Retina (tissue), 1 donor: ENCODE measurements at regions not wholly inside any gene's neighbourhood (a gene's known extent, or its start where the extent isn't known, plus 50 kb on each side); places are given as distances from the start of the nearest gene placed in this dataset.

Experiments used
- DNase-seq: peaks from one replicate; pipeline ENCODE4 v3.0.0-alpha.2; 2016

DNA sequence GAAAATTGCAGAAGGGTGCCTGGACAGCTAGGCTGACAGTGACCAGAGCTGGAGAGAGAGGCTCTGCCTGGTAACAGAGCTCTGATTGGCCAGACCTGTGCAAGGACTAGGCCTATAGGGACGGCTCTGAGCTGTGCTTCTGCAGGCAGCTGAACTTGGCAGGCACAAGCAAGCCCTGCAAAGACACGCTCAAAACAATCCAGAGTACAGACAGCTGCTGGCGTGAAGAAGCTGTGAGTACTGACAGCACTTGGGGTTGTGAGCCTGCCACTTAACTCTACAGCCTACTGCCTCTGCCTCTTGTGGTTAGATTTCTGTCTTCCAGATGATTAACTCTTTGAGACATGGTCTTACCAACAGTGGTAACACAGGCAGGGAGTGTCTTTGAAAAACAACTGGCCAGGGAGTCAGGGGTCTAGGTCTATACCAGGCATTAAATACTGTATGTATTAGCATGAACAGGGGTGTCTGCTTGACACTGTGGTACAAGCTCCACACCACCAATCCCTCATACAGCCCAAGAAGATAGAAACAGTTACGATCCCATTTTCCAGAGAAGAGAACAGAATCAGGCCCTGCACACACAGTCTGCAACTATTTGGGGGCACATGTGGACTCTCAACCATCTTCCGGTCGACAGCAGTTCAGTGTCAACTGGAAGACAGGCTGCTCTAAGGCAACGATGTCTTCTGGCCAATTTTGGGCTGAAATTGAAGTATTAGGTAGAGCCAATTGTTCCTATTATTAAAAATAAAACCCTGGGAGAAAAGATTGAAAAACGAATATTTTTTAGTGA, 568.4 kb downstream of the TNS1 start:
- peak; percentile 82 for DNase-seq

DNA sequence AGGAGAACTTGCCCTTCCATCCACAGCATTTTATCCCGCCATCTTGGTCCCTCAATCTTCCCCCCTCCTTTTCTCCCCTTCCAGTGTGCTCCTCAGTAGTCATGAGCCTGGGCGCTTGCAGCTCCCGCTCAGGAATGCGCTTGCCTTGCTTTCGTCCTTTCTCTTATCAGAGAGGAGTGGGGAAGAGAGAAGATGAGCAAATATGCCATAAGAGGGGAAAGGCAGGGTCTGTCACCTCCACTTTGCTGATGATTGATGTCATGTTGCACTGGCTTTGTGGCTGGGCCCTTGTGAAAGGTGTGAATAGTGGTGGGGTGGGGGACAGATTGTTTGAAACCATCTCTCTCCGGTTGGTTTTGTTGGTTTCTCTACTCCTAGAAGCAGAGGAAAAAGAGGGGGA, 569.3 kb downstream of the TNS1 start:
- DNase-seq, result peak; percentile 34

DNA sequence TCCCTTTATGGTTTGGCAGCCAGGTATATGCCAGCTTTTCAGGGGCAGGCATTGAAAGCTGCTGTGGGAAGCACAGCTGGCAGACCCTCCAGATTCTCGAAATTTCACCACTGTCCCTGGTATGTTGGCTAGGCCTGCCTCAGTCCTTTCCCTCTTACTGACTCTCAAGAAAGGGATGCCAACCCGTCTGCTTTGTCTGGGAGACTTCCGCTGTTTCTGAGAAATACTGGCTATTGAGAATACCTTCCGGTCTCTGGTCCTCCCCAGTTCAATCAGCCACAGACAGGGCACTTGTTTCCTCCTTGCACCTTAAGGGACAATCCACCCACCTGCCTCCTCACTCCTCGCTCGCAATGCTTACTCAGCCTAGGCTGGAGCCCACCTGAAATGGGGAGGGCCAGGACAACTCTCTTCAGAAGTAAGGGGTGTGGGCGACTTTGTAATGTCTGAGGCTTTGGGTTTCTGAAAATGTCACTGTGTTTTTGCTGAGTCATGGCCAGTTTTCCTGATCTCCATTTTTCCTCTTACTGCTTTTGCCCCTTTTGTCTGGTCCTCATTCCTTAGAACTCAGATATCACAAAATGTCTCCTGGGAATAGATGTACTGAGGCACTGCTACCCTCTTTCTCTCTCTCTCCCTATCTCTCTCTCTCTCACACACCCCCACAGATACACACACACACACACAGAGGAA, 571.1 kb downstream of the TNS1 start:
- no peak for DNase-seq

DNA sequence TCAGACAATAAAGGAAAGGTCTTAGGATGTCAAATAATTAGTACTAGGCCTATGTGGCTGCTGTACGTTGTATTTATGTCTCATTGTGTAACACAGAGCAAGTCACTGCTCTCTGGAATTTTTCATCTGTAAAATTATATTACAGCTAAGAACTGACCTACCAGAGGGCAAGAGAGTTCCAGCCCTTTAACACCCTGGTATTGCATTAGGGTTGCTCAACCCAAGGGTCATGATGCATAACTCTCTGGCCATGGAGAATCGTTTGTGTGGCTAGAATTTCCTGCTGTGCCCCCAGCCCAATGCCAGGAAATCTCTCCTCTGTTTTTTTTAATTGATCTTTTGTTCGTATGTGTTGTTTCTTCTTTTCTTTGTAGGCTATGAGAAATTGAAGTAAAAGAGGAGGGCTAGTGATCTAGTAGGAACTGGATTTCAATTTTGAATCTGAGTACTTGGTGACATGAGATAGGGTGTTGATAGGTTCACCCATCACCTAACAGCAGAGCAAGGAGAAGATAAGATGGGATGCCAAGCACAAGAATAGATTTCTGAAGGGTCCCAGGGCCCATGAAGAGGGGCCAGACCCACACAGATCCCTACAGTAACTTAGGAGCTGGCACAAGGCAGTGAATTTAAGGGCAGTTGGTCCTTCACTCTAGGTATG, 571.2 kb upstream of the TNP1 start:
- DNase-seq, result no peak

DNA sequence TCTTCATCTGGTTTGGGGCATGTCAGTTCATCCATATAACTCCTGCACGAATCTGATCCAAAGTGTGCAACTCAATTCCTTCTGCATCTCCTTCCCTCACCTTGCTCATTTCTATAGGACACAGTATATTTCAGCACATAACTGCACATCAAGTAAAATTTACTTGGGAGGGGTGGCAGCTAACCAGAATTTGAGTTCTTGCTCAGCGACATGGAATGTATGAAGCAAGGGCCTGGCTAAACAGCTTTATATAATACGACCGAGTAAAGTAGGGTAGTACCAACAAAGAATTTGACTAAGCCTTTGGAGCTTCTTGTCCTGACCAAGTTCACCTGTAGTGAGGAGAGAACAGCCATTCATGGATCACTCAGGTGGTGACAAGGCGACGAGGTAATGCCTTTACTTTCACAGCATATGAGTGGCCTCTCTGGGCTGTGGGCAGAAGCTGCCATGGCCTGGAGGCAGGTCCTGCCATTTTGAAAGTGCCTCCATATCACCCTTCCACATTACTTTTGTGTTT, 570.2 kb upstream of the TNP1 start:
- no peak for DNase-seq

DNA sequence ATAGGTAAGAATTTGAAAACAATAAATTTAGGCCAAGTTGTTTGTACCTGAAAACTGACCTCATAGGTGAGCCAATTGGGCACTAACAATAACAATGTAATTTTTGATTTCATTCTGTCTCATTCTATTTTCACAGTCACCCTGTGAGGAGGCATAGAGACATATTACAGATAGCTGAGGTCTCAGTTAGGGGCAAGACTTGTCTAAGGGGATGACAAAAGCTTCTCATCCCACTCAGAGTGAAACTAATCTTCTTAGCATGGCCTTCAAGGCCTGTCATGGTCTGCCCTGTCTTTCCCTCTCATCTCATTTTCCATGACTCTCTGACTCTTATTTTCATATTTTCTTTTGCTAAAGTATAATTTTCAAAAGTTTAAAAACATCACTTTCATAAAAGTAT, 562.0 kb upstream of the TNP1 start:
- DNase-seq, result no peak

DNA sequence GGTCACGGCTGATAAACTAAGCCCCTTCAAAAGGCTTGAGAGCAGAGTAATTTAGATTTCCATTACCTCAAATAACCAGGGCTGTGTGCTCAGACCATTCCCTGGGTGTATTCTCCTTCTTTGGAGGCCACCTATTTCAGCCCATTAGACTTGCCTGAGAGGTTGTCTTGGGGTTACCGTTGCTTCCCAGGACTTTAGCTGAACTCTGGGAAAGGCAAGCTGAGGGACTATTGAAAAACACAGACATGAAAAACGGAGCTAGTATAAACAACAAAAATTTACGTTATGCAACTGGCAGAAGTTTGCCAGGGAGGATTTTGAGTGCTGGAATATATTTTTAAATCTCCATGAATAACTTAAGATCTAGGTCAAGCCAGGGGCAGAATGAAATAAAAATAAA, 561.0 kb upstream of the TNP1 start:
- DNase-seq, result no peak

DNA sequence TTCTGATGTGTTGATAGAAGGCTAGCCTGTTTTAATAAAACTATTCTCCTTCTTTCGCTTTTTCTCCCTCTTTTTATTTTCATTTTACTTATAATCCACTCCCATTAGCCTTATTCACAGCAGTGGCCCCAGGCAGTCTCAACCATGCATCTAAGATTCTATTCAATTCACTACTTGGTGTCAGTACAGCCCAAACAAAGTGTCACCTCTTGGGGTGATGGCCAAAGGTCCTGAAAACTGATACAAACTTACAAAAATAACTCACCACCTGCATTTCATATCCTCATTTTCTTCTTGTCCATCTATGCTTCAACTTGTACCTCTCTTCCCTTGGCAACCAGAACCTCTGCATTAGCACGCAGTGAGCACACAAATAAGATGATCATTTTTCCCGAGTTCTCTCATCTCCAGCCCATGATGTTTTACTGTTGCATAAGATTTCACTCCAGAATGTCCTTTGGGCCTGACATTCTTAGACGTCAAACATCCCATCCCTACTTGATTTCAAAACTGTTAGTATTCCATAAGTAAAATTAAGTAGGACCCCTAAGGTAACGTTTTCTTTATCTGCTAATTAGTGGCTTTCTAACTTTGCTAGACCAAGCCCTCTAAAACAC, 559.3 kb upstream of the TNP1 start:
- DNase-seq, result no peak

DNA sequence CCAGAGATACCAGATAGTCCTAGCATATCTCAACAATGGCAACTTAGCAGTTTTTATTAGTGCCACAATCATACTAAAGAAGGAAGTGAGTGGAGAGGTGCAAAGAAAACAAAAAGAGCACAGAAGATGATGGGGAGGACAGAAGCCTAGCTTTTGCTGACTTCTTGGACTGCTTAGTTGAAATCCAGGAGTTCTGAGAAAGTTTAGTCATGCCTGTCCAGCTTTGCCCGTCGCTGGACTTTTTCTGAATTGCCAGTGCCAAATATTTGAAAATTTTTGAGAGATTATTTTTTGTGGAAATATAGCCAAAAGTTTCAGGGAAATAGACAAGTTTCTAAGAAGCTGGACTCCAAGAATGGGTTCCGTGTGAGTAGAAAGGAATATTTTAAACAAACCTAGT, 558.7 kb upstream of the TNP1 start:
- no peak for DNase-seq

DNA sequence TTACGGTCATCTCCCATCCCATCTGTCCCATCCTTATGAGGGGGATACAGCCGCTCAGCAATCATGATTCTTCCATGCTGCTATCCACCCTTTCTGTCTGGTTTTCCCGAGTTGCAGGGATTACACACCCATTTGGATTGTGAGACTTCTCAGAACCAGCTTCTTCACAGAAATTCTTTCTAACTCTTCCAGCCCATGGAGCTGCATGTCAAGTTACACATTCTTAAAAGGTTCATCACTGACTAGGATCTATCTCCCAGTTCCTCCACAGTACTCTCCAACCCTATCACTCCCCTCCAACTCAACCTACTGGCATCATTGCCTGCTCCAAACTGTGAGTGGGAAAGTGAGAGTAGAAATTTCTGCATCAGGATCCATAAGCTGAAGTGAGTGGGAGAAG, 558.2 kb upstream of the TNP1 start:
- no peak for DNase-seq

DNA sequence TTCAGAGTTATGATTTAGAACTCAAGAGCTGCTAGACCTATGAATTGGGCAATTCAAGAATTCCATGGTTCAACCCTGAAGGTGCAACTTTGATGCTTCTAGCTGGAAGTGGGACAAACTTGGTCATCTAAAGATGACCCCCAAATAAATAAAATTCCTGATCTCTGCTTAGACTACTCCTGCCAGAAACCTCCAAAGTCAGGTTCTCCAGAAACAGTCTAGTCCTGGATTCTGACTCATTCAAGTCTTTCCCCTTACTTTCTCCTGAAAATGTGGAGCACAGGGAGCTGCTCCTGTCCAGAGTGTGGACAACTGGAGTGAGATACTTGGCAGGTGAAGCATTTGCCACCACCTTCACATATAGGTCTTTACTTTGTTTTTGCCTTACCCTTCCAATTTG, 557.7 kb upstream of the TNP1 start:
- DNase-seq, result no peak

DNA sequence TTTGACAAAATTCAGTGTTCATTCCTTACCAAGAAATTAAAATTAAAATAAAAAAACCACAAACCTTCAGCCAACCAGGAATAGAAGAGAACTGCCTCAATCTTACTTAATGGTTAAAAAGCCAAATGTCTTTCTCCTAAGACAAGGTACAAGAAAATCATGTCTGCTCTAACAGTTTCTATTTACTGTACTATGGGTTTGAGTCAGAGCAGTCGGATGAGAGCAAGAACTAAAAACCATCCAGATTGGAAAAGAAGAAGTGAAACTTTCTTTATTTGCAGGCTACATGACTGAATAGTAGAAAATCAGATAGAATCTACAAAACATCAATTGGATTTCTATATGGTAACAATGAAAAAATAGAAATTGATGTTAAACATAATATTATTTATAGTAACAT, 555.5 kb upstream of the TNP1 start:
- DNase-seq, result no peak

DNA sequence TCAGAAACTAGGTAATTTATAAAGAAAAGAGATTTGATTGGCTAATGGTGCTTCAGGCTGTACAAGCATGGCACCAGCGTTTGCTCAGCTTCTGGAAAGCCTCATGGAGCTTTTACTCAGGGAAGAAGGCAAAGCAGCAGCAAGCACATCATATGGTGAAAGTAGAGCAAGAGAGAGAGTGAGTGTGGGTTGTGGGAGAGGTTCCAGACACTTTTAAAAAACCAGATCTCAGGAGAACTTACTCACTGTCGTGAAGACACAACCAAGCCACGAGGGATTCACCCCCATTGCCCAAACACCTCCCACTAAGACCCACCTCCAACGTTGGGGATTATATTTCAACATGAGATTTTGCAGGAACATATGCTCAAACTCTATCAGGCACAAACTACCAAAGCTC, 554.6 kb upstream of the TNP1 start:
- DNase-seq, result no peak

DNA sequence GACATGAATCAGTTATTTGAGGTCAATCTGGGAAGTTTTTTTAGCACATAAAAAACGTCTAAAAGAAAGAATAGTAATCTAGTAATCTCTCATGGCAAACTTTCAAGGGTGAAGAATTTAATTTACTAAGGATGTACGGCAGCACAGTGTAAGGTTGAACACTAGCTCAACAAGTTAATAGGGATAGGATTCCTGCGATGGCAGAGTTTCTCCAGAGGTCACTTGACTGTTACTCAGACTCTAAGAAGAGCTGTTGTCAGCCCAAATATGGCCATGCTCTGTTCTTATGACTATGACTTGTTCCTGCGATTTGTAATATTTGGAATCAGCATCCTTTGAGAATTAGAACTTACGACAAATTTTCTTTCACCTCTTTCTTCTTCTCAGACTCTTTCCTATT, 553.3 kb upstream of the TNP1 start:
- DNase-seq, result no peak

DNA sequence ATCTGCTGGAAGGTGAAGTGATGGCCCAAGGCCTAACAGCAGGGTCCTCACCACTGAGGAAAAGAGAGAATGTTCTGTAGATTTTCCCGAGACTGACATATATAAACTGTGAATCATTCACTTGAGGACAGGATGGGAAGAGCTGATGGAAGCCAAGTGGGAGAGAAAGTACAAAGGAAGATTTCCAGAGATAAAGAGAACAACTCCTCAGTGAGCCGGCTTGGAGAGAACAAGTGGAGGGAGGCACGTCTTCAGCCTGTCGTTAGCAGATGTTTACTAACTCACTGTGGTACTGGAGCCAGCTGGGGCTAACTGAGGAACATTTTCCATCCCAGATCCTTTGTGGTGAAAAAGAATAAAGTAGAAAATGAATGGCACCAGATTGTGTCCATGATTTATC, 552.9 kb upstream of the TNP1 start:
- DNase-seq, result no peak

DNA sequence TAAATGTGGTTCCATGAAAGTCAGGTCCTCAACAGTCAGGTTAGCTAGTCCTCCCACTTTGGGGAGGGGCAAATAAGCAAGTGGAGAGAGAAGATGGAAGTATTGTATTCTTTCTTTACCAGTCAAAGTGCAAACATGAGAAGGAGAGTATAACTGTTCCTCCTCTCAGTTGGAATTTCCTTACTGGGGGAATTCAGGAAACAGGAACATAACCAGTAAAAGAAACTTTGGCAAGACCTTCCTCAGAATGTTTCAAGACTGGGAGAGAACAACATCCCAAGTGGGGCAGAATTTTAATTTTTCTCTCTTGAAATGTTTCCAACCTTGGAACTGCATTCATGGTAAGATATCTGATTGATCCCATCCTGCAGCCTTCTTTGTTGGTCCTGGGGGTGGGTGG, 552.4 kb upstream of the TNP1 start:
- no peak for DNase-seq

DNA sequence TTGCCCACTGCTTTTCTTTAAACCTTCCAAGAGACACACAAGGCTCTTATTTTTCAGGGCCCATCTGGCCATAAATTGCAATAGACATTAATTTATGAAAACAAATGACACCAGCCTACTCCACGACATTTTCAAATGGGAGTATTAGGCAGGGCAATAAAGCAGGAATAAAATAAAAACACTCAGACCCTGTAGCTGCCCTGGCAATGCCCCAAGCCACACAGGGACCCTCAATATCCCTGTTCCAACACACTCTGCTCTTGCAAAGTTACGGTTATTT, 550.8 kb upstream of the TNP1 start:
- no peak for DNase-seq

DNA sequence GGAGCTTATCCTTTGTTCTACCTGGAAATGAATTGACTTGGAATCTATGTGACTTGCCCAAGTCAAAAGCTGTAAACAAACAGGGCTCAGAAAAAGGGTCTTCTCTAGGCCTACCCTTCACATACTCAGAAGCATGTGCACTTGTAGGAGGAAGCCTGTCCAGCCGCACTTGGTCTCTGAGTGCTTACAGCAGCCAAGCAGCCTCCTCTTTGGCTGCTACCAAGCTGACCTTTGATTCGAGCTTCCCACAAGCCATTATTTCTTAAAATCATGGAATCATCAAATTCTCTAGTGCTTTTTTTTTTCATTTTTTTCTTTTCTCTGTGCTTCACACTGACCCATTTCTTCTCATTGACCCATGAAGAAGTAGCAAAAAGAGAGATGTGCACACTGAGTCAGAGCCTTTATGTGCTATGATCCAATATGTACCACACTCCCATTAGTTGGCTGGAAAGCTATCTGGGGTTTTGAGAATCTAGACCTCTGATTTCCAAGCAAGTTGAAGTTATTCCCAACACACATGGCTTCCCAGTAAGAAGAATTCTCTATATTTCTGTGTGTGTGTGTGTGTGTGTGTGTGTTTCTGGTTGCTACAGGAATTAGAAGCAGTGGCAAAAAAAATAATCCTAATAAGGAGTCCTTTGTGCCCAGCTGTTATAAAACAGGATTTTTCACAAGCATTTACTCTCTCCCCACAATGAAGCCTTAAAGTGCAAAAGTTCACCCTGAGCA, 550.3 kb upstream of the TNP1 start:
- peak; percentile 7 for DNase-seq

DNA sequence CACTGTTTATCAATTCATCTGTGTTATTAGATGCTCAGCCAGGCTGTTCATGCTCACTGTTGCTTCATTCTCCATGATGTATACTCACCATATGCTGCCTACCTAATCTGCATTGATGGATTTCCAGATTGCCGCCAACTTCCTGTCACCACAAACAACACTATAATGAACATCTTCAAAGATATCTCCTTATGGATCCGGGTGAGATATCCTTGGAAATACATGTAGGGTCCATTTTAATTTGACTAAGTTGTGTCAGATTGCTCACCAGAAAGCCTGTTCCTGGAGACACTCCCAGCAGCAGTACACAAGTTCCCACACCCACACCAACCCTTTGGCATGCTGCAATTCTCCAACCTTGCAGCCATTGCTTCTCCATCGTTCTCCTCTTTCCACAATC, 547.5 kb upstream of the TNP1 start:
- DNase-seq, result no peak

DNA sequence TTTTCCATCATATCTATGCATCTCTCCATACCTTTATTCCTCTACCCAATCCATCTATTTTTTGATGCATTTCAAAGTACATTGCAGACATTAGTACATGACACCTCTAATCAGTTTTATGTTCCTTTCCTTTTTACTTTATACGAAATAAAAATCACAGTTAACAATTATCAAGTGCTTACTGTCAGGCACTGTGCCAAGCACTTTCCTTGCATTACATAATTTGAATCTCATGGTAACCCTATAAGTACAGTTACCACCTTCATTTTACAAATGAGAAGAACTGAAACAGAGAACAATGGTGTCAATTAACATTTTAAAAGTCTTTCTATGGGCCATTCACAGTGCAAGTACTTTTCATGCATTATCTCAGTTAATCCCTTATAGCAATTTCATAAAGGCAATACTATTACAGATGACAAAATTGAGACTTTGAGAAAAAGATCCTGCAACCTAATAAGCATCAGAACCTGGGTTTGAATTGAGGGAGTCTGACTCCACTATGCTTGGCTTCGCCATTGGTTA, 544.4 kb upstream of the TNP1 start:
- no peak for DNase-seq

DNA sequence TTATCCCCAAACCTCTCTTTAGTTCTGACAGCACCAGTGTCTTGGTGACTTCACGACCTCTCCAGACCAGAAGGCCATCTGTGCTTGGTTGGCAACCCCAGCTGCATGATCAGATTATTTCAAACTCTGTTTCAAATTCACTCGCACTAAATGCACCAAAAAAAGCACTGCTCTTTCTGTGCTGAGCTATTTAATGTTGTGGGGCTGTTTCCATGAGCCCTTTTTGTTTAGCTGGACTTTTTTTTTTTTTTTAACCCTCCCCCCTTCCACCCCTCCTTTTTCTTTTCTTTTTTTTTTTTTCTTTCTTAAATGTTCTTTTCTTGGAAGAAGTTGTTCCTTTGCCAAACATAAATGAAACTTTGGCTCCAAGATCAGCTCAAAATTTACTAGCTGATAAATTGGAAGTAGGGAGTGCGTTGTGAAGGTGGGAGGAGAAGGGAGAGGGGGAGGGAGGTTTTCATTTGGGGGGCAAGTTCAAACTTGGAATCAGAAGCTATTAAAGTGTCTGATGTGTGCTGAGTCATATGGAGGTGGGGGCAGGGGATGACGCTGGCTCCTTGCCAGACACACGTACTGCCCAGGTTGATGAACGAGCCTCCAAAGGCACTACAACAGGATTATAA, 543.0 kb upstream of the TNP1 start:
- no peak for DNase-seq

DNA sequence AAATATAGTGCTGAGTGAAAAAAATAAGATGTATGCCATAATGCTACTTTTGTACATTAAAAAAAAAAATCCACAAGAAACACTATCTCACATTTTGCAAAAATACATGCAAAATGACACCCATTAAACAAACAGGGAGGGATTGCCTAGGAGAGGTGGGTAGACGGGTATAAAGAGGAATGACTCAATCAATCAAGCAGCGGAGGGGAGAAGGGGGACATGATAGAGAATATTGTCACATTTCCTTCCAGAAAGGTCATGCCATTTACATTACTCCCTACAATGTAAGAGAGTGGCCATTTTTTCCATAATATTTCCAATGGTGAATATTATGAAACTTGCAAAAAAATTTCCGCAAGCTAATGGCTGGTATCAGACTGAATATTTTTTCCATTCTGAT, 542.3 kb upstream of the TNP1 start:
- no peak for DNase-seq
